ENCODE measurements at regions not wholly inside any gene's neighbourhood (a gene's known extent, or its start where the extent isn't known, plus 50 kb on each side); places are given as distances from the start of the nearest gene placed in this dataset.

DNA sequence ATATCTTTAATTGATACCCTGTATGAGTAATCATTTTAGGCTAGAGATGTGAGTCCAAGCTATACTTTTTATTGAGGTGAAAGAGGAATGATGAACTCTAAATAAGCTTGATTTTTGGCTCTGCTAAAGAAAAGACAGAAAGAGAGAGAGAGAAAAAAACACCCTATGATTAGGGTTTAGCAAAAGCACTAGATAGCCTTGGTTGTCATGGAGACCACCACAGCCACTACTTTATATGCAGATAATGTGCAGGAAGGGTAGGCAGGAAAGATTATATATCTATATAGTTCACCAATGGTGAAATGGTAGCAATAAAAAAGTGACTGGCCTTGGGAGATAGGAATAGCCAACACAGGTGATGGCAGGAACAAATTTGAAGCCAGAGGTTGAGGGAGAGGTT, 69.9 kb upstream of the CAMK2D start (continued):
- TF ChIP-seq, protein P1, sequence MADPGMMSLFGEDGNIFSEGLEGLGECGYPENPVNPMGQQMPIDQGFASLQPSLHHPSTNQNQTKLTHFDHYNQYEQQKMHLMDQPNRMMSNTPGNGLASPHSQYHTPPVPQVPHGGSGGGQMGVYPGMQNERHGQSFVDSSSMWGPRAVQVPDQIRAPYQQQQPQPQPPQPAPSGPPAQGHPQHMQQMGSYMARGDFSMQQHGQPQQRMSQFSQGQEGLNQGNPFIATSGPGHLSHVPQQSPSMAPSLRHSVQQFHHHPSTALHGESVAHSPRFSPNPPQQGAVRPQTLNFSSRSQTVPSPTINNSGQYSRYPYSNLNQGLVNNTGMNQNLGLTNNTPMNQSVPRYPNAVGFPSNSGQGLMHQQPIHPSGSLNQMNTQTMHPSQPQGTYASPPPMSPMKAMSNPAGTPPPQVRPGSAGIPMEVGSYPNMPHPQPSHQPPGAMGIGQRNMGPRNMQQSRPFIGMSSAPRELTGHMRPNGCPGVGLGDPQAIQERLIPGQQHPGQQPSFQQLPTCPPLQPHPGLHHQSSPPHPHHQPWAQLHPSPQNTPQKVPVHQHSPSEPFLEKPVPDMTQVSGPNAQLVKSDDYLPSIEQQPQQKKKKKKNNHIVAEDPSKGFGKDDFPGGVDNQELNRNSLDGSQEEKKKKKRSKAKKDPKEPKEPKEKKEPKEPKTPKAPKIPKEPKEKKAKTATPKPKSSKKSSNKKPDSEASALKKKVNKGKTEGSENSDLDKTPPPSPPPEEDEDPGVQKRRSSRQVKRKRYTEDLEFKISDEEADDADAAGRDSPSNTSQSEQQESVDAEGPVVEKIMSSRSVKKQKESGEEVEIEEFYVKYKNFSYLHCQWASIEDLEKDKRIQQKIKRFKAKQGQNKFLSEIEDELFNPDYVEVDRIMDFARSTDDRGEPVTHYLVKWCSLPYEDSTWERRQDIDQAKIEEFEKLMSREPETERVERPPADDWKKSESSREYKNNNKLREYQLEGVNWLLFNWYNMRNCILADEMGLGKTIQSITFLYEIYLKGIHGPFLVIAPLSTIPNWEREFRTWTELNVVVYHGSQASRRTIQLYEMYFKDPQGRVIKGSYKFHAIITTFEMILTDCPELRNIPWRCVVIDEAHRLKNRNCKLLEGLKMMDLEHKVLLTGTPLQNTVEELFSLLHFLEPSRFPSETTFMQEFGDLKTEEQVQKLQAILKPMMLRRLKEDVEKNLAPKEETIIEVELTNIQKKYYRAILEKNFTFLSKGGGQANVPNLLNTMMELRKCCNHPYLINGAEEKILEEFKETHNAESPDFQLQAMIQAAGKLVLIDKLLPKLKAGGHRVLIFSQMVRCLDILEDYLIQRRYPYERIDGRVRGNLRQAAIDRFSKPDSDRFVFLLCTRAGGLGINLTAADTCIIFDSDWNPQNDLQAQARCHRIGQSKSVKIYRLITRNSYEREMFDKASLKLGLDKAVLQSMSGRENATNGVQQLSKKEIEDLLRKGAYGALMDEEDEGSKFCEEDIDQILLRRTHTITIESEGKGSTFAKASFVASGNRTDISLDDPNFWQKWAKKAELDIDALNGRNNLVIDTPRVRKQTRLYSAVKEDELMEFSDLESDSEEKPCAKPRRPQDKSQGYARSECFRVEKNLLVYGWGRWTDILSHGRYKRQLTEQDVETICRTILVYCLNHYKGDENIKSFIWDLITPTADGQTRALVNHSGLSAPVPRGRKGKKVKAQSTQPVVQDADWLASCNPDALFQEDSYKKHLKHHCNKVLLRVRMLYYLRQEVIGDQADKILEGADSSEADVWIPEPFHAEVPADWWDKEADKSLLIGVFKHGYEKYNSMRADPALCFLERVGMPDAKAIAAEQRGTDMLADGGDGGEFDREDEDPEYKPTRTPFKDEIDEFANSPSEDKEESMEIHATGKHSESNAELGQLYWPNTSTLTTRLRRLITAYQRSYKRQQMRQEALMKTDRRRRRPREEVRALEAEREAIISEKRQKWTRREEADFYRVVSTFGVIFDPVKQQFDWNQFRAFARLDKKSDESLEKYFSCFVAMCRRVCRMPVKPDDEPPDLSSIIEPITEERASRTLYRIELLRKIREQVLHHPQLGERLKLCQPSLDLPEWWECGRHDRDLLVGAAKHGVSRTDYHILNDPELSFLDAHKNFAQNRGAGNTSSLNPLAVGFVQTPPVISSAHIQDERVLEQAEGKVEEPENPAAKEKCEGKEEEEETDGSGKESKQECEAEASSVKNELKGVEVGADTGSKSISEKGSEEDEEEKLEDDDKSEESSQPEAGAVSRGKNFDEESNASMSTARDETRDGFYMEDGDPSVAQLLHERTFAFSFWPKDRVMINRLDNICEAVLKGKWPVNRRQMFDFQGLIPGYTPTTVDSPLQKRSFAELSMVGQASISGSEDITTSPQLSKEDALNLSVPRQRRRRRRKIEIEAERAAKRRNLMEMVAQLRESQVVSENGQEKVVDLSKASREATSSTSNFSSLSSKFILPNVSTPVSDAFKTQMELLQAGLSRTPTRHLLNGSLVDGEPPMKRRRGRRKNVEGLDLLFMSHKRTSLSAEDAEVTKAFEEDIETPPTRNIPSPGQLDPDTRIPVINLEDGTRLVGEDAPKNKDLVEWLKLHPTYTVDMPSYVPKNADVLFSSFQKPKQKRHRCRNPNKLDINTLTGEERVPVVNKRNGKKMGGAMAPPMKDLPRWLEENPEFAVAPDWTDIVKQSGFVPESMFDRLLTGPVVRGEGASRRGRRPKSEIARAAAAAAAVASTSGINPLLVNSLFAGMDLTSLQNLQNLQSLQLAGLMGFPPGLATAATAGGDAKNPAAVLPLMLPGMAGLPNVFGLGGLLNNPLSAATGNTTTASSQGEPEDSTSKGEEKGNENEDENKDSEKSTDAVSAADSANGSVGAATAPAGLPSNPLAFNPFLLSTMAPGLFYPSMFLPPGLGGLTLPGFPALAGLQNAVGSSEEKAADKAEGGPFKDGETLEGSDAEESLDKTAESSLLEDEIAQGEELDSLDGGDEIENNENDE (IDR thresholded peaks at IDR 0.05; ENCODE audit: insufficient replicate concordance, low read length): no peak
- TF ChIP-seq CREB1 (IDR thresholded peaks at IDR 0.05) (no peak), NRF1 (IDR thresholded peaks at IDR 0.05; ENCODE audit: low read depth, low read length) (no peak), SP4 (IDR thresholded peaks at IDR 0.05; ENCODE audit: low read length) (no peak), TEAD4 (IDR thresholded peaks at IDR 0.05; ENCODE audit: low read depth, low read length) (no peak), SIN3A (conservative IDR thresholded peaks at IDR 0.05 in 1 of 2, IDR thresholded peaks at IDR 0.05 in 1 of 2; ENCODE audit: low read depth in 1 of 2, low read length in 2 of 2) (no peak)

Measured in H1 (cell line).